K562 (cell line): ENCODE measurements at regions not wholly inside any gene's neighbourhood (a gene's known extent, or its start where the extent isn't known, plus 50 kb on each side); places are given as distances from the start of the nearest gene placed in this dataset.

Source experiments
- ATAC-seq: fragments of 200-7000 bp; cut with Tn5 transposase; 3 replicates; pipeline ENCODE4 v1.9.1; 2020; ENCODE audit warnings: moderate library complexity
- BruUV-seq: library from RNA; stranded (reverse); fragments of 400-500 nt; replicated peaks from 2 replicates; lab custom pipeline; 2021; lab: Mats Ljungman, UMichigan
- CTCF ChIA-PET: fragments of 300-600 bp; formaldehyde crosslinking; extraction: SDS; loops from one replicate; lab custom pipeline; 2021; ENCODE audit warnings: low intra/inter-chr PET ratio; lab: Yijun Ruan, JAX
- POLR2A ChIA-PET: fragments of 300-600, 350-650 bp; sonication (Branson Sonifier 250); formaldehyde crosslinking; extraction: SDS; loops from one replicate; lab custom pipeline; 2021; ENCODE audit warnings: antibody characterized with exemption, inconsistent platforms; lab: Yijun Ruan, JAX
- DNase-seq, 4 experiments: peaks; one replicate each; pipeline versions ENCODE4 v3.0.0 to v3.0.0-alpha.2; 2011 to 2018; ENCODE audit warnings: low spot score in 3 of 4, mixed read lengths in 3 of 4; ENCODE audit errors: extremely low read depth in 1 of 4
- FAIRE-seq: peaks from 2 replicates; lab custom pipeline; 2011; peaks lifted over from hg19 to GRCh38; lab: Jason Lieb, UNC
- H2AFZ ChIP-seq: 2 replicates; pipeline ENCODE4 v1.6.0; 2011; ENCODE audit warnings: low read depth, low read length, control low read depth, inconsistent platforms
- H3K27ac ChIP-seq: fragments of 200-600 bp; 3 replicates; pipeline ENCODE4 v1.8.0; 2011; ENCODE audit warnings: low read depth, mild to moderate bottlenecking, control low read depth, inconsistent platforms, low read length, moderate library complexity, mixed read lengths; ENCODE audit errors: extremely low read depth
- H3K27me3 ChIP-seq, 2 experiments: fragments of 300-600 bp in 1 of 2; 2 replicates in 1 of 2; 3 replicates in 1 of 2; pipeline versions ENCODE4 v1.6.0 to v1.8.0; 2011; ENCODE audit warnings: inconsistent platforms in 2 of 2, low read length in 2 of 2, mild to moderate bottlenecking in 1 of 2, mixed read lengths in 1 of 2, moderate library complexity in 1 of 2; ENCODE audit not compliant: control insufficient read depth in 2 of 2, insufficient read depth in 2 of 2
- H3K36me3 ChIP-seq: fragments of 300-600 bp; 3 replicates; pipeline ENCODE4 v1.8.0; 2011; ENCODE audit warnings: mild to moderate bottlenecking, low read length, inconsistent platforms; ENCODE audit not compliant: control insufficient read depth, insufficient read depth
- H3K4me1 ChIP-seq, 2 experiments: fragments of 200-600 bp in 1 of 2; replicated peaks in 1 of 2; 2 replicates in 1 of 2; 3 replicates in 1 of 2; pipeline versions ENCODE4 v1.5.1 to v1.8.0; 2011; ENCODE audit warnings: inconsistent platforms in 2 of 2, low read length in 2 of 2, mild to moderate bottlenecking in 1 of 2, mixed read lengths in 1 of 2, moderate library complexity in 1 of 2; ENCODE audit not compliant: control insufficient read depth in 2 of 2, insufficient read depth in 2 of 2
- H3K4me2 ChIP-seq: 2 replicates; pipeline ENCODE4 v1.6.1; 2011; ENCODE audit warnings: low read length, control low read depth, inconsistent platforms, mixed read lengths; ENCODE audit not compliant: insufficient read depth
- H3K4me3 ChIP-seq: fragments of 200-600 bp; sonication (generic), shearing (Covaris generic); 2 replicates; pipeline ENCODE4 v1.5.1; 2016; ENCODE audit warnings: control low read depth, inconsistent platforms
- H3K79me2 ChIP-seq: fragments of 200-600 bp; 3 replicates; pipeline ENCODE4 v1.8.0; 2011; ENCODE audit warnings: low read length, inconsistent platforms; ENCODE audit not compliant: control insufficient read depth, insufficient read depth
- H3K9ac ChIP-seq, 2 experiments: 2 replicates each; pipeline versions ENCODE4 v1.6.0 to v1.6.1; 2011; ENCODE audit warnings: low read depth in 2 of 2, low read length in 2 of 2, control low read depth in 1 of 2, inconsistent platforms in 1 of 2, mild to moderate bottlenecking in 1 of 2, mixed read lengths in 1 of 2; ENCODE audit not compliant: insufficient read depth in 1 of 2
- H3K9me1 ChIP-seq: one replicate; pipeline ENCODE4 v1.6.0; 2011; ENCODE audit warnings: inconsistent platforms, mild to moderate bottlenecking, low read length, moderate library complexity; ENCODE audit not compliant: control insufficient read depth, insufficient read depth
- H3K9me3 ChIP-seq: replicated peaks from 2 replicates; pipeline ENCODE4 v1.5.1; 2011; ENCODE audit warnings: low read depth, low read length, inconsistent platforms; ENCODE audit not compliant: control insufficient read depth, insufficient read depth
- H4K20me1 ChIP-seq: replicated peaks from 2 replicates; pipeline ENCODE4 v1.6.1; 2011; ENCODE audit warnings: low read length, inconsistent platforms, mixed read lengths; ENCODE audit not compliant: control insufficient read depth, insufficient read depth
- ADNP ChIP-seq: fragments of 200-800 bp; sonication (Bioruptor generic); IDR thresholded peaks from 2 replicates; pipeline ENCODE4 v1.6.1; 2016; ENCODE audit warnings: missing genetic modification characterization, missing compliant biosample characterization
- CHD4 ChIP-seq: fragments of 200-600 bp; sonication (generic); IDR thresholded peaks from 3 replicates; pipeline ENCODE4 v1.6.1; 2012; ENCODE audit warnings: low read depth, mild to moderate bottlenecking, mixed read lengths, low read length, inconsistent platforms; ENCODE audit not compliant: insufficient read depth, insufficient replicate concordance, poor library complexity, severe bottlenecking
- COPS2 ChIP-seq: fragments of 450-650 bp; conservative IDR thresholded peaks from 2 replicates; pipeline ENCODE4 v1.6.1; 2016; ENCODE audit warnings: mild to moderate bottlenecking, moderate library complexity
- EGR1 ChIP-seq: fragments of 450-650 bp; conservative IDR thresholded peaks from 2 replicates; pipeline ENCODE4 v1.6.1; 2017; ENCODE audit warnings: mild to moderate bottlenecking
- FOXK1 ChIP-seq: sonication (generic); formaldehyde crosslinking; IDR thresholded peaks from 2 replicates; pipeline ENCODE4 v1.8.0; 2022; ENCODE audit warnings: missing genetic modification reagents, mild to moderate bottlenecking, borderline replicate concordance
- GABPB2 ChIP-seq: fragments of 250-450 bp; sonication (Bioruptor Pico); conservative IDR thresholded peaks from 2 replicates; pipeline ENCODE4 v1.5.1; 2021; ENCODE audit warnings: mild to moderate bottlenecking
- GTF2A2 ChIP-seq: IDR thresholded peaks from 2 replicates; pipeline ENCODE4 v1.6.1; 2016; ENCODE audit warnings: mild to moderate bottlenecking, missing genetic modification characterization, missing compliant biosample characterization
- KDM4B ChIP-seq, 2 experiments: fragments of 450-650 bp in 1 of 2; sonication (generic) in 1 of 2; IDR thresholded peaks; 2 replicates each; pipeline ENCODE4 v1.6.1; 2016 to 2017; ENCODE audit warnings: borderline replicate concordance in 2 of 2, antibody characterized with exemption in 1 of 2, low read depth in 1 of 2, mild to moderate bottlenecking in 1 of 2
- LEF1 ChIP-seq: fragments of 450-650 bp; IDR thresholded peaks from 2 replicates; pipeline ENCODE4 v1.6.1; 2016; ENCODE audit warnings: mild to moderate bottlenecking
- POU5F1 ChIP-seq: fragments of 150-350 bp; IDR thresholded peaks from 2 replicates; pipeline ENCODE4 v1.6.1; 2014; ENCODE audit warnings: borderline replicate concordance, low read length, low read depth, mild to moderate bottlenecking; ENCODE audit not compliant: partially characterized antibody
- TAF1 ChIP-seq: IDR thresholded peaks from 2 replicates; pipeline ENCODE4 v1.6.1; 2011; ENCODE audit warnings: mild to moderate bottlenecking, low read length, moderate library complexity; ENCODE audit not compliant: insufficient read depth, control insufficient read depth, severe bottlenecking; ENCODE audit errors: extremely low read depth
- ZBTB17 ChIP-seq: fragments of 450-650 bp; formaldehyde crosslinking; IDR thresholded peaks from 2 replicates; pipeline ENCODE4 v1.4.0; 2020; ENCODE audit warnings: mild to moderate bottlenecking
- ZNF165 ChIP-seq: fragments of 250-450 bp; sonication (Bioruptor Pico); IDR thresholded peaks from 2 replicates; pipeline ENCODE4 v1.4.0; 2020; ENCODE audit warnings: borderline replicate concordance
- ZNF639 ChIP-seq, 2 experiments: fragments of 200-800 bp in 1 of 2; sonication (Bioruptor generic) in 1 of 2; sonication (generic) in 1 of 2; formaldehyde crosslinking in 1 of 2; IDR thresholded peaks in 1 of 2; conservative IDR thresholded peaks in 1 of 2; 2 replicates each; pipeline versions ENCODE4 v1.5.0 to v1.6.1; 2016 to 2020; ENCODE audit warnings: missing compliant biosample characterization in 1 of 2, missing genetic modification characterization in 1 of 2, missing genetic modification reagents in 1 of 2
- ZZZ3 ChIP-seq: fragments of 450-650 bp; IDR thresholded peaks from 2 replicates; pipeline ENCODE4 v1.6.1; 2016; ENCODE audit warnings: antibody characterized with exemption, mild to moderate bottlenecking, moderate library complexity
- WGBS: fragments of 100-300 bp; shearing (Covaris generic); methylation state at CpG from one replicate; pipeline ENCODE4 v1.1.6; 2016; ENCODE audit warnings: low coverage, mixed read lengths; ENCODE audit not compliant: insufficient coverage; ENCODE audit errors: missing lambda C conversion rate; 5-methylcytosine and 5-hydroxymethylcytosine counted together
- in situ Hi-C: fragments of 300-500 bp; cut with MboI; formaldehyde crosslinking; loops from 4 replicates; pipeline ENCODE4 v1.15.0; 2018; ENCODE audit warnings: inconsistent platforms, mixed read lengths
- intact Hi-C: fragments of 100-400 bp; cut with micrococcal nuclease; formaldehyde crosslinking; loops from 2 replicates; pipeline ENCODE4 v1.14.2; 2022

DNA sequence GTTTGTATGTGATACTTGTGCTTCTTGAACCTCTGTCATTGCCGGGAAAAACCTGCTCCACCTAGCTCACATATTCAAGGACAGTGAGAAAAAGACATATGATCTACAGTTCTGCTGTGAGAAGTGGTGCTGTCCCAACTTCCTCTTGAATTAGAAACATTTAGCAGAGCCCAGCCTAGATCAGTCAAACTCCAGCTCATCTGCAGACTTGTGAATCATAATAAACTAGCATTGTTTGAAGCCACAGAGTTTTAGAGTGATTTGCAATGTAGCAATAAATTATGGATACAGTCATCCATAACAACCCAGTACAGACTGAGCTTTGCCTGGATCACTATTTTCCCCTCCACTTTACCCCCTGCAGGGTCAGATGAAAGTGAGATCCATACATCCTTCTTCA lies 497.8 kb downstream of the PLA2G4A start:
- Histone ChIP-seq H3K9me1 (no peaks in the 10 kb centered on the region), H3K9me3 (no peaks in the 10 kb centered on the region), H3K4me2 (no peak overlapping the region), H3K4me3 (no peak overlapping the region), H3K27me3 (no peaks in the 10 kb centered on the region), H3K36me3 (no peaks in the 10 kb centered on the region), H3K27ac (no peak overlapping the region), H2AFZ (no peak overlapping the region), H3K4me1 (no peaks in the 10 kb centered on the region), H3K79me2 (no peaks in the 10 kb centered on the region), H3K9ac (no peak overlapping the region), H4K20me1 (no peaks in the 10 kb centered on the region)
- in situ Hi-C loops (no loop called here), intact Hi-C loops (no loop called here)
- CTCF ChIA-PET = no interaction called here
- POLR2A ChIA-PET = no interaction called here
- FAIRE-seq = no peak
- no TSS peak for BruUV-seq
- ATAC-seq = no peak
- WGBS = 17% methylated on average over 1 of the region's 1 CpG
- no peak for DNase-seq
- TF ChIP-seq POU5F1 (no peak), TAF1 (no peak), ZBTB17 (no peak), ZNF165 (no peak), EGR1 (no peak), ADNP (no peak), LEF1 (no peak), KDM4B (IDR thresholded peaks at IDR 0.05; ENCODE audit: borderline replicate concordance in 2 of 2, low read depth in 1 of 2) (no peak), GTF2A2 (tag) (no peak), CHD4 (no peak), ZNF639 (CRISPR knock-in tag; conservative IDR thresholded peaks at IDR 0.05 in 1 of 2, IDR thresholded peaks at IDR 0.05 in 1 of 2) (no peak), COPS2 (no peak), GABPB2 (no peak), ZZZ3 (no peak), FOXK1 (no peak)
